NB4 (cell line): ENCODE measurements at regions not wholly inside any gene's neighbourhood (a gene's known extent, or its start where the extent isn't known, plus 50 kb on each side); places are given as distances from the start of the nearest gene placed in this dataset.
"Not testable (repeated sequence)": the region's sequence is repeated elsewhere in the genome, so short reads cannot be mapped to it uniquely, and the experiment has no call there.

Source experiments
- DNase-seq: peaks from one replicate; pipeline ENCODE4 v3.0.0; 2010; ENCODE audit warnings: low read depth
- H3K4me3 ChIP-seq: one replicate; pipeline ENCODE4 v1.5.1; 2011; ENCODE audit warnings: mild to moderate bottlenecking, low read depth, low read length, moderate library complexity
- MYC ChIP-seq: IDR thresholded peaks from 2 replicates; pipeline ENCODE4 v1.6.1; 2011; ENCODE audit warnings: low read depth, low read length
- POLR2A ChIP-seq: IDR thresholded peaks from 2 replicates; pipeline ENCODE4 v1.6.1; 2011; ENCODE audit warnings: mild to moderate bottlenecking; ENCODE audit not compliant: insufficient read length; ENCODE audit errors: extremely low read depth
- TF ChIP-seq, protein P1 (sequence below): IDR thresholded peaks from one replicate; pipeline ENCODE4 v1.5.1; 2012; ENCODE audit warnings: low read depth, low read length
- TF ChIP-seq, protein P2 (sequence below): IDR thresholded peaks from 2 replicates; pipeline ENCODE4 v1.6.1; 2011; ENCODE audit warnings: low read depth, low read length

GRCh38 chr19:20470345-20471135, 95.0 kb downstream of the ZNF737 start:
- H3K4me3 ChIP-seq = no peak overlapping the region
- DNase-seq = no peak
- TF ChIP-seq POLR2A = no peak

DNA sequence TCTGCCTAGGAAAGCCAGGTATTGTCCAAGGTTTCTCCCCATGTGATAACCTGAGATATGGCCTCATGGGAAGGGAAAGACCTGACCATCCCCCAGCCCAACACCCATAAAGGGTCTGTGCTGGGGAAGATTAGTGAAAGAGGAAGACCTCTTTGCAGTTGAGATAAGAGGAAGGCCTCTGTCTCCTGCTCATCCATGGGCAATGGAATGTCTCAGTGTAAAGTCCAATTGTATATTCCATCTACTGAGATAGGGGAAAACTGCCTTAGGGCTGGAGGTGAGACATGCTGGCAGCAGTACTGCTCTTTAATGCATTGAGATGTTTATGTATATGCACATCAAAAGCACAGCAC, 99.0 kb downstream of the ZNF737 start:
- not testable (repeated sequence) for DNase-seq, H3K4me3 ChIP-seq

- not testable (repeated sequence) for DNase-seq, H3K4me3 ChIP-seq
Measured at GRCh38 chr19:20465922-20466637, 99.5 kb downstream of the ZNF737 start.

DNA sequence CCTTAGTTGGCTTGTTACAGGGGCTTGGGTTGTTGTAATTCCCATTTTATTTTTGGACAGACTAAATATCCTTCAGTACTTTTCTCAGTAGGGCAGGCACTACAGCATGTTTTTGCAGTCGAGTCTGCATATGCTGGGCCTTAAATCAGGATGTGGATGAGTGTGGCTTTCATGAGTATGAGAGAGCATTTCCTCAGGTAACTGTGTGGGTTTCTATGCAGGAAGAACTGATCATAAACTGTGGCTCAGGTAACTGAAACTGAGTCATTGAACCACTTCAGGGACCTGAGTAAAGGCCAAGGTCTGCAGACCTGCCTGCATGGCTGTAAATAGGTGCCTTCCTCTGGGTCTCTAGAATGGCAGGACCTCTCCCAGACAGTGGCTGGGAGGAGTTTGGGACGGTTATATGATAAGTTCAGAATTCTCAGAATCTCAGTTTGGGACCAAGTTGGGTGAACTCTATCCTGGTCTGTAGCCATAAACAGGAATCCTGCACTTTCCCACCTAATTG, 112.1 kb downstream of the ZNF737 start:
- no peak overlapping the region for H3K4me3 ChIP-seq
- TF ChIP-seq, protein P1, sequence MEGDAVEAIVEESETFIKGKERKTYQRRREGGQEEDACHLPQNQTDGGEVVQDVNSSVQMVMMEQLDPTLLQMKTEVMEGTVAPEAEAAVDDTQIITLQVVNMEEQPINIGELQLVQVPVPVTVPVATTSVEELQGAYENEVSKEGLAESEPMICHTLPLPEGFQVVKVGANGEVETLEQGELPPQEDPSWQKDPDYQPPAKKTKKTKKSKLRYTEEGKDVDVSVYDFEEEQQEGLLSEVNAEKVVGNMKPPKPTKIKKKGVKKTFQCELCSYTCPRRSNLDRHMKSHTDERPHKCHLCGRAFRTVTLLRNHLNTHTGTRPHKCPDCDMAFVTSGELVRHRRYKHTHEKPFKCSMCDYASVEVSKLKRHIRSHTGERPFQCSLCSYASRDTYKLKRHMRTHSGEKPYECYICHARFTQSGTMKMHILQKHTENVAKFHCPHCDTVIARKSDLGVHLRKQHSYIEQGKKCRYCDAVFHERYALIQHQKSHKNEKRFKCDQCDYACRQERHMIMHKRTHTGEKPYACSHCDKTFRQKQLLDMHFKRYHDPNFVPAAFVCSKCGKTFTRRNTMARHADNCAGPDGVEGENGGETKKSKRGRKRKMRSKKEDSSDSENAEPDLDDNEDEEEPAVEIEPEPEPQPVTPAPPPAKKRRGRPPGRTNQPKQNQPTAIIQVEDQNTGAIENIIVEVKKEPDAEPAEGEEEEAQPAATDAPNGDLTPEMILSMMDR = no peak
- TF ChIP-seq, protein P2, sequence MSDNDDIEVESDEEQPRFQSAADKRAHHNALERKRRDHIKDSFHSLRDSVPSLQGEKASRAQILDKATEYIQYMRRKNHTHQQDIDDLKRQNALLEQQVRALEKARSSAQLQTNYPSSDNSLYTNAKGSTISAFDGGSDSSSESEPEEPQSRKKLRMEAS = no peak
- no peak for TF ChIP-seq POLR2A
- no peak for TF ChIP-seq MYC
- DNase-seq = no peak

DNA sequence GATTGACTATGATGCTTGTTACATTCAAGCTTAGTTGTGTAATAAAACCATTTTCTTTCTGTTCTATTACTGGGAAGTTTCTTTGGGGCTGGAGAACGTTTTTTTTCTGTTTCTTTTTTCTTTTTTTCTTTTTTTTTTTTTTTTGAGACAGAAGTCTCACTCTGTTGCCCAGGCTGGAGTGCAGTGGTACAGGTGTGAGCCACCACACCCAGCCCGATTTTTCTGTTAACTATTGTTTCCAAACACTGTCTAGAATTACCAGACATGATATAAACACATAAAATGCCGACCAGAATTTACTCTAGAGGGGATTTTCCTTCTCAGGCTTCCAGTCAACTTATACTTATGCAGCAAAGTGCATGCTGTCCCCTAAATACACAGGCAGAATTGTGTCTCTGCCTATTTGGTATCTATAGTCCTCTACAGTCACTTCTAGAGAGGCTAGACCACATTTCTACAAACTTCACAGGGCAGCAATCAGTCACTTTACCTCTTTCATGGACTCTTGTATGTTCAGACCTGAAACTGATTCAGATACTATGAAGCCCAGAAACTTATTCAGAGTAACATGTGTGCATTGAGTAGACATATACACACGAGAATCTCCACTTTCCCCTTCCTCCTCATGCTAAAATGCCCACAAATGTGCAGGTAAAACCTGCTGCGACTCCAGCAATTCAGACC, 121.2 kb downstream of the ZNF737 start:
- no peak overlapping the region for H3K4me3 ChIP-seq
- DNase-seq = no peak
- TF ChIP-seq POLR2A (no peak), MYC (no peak)
- TF ChIP-seq, protein P1 = no peak
- TF ChIP-seq, protein P2 = no peak

GRCh38 chr19:20432266-20432842, 133.2 kb downstream of the ZNF737 start:
- not testable (repeated sequence) for DNase-seq, H3K4me3 ChIP-seq

DNA sequence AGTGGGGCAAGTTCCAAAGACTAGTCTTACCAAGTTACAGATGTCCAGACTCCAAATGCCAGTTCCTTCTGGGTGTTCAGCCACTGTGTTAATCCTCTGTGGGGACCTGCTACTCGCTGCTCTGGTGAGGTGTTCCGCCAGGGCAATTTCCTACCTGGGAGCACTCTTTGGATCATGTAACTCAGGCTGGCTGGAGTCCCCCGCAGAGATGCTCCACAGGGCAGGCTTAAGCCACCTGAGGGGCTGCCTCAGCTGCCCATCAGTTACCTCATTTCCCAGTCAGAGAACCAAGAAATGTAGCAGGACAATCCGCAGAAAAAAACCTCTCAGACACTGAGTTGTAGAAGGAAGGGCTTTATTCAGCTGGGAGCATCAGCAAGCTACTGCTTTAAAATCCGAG, 133.8 kb downstream of the ZNF737 start:
- DNase-seq = no peak
- no peak for TF ChIP-seq POLR2A
- TF ChIP-seq, protein P1 = no peak
- no peak overlapping the region for H3K4me3 ChIP-seq
